Pancreas (tissue), 10 donors: ENCODE measurements at regions not wholly inside any gene's neighbourhood (a gene's known extent, or its start where the extent isn't known, plus 50 kb on each side); places are given as distances from the start of the nearest gene placed in this dataset.

Source experiments
- ATAC-seq, 4 donors: fragments of 200-7000 bp; cut with Tn5 transposase; one replicate each; pipeline versions ENCODE4 v1.8.0 to v1.9.1; 2020; ENCODE audit warnings: mild to moderate bottlenecking in 4 of 4, moderate library complexity in 4 of 4
- DNase-seq, 6 donors: peaks; one replicate each; pipeline ENCODE4 v3.0.0-alpha.2; 2020
- FAIRE-seq: peaks from 2 replicates; lab custom pipeline; 2012; peaks lifted over from hg19 to GRCh38; lab: Jason Lieb, UNC
- H3K27ac ChIP-seq, 4 donors: fragments of 200-600 bp; sonication (generic); 1 replicate in 3 of 4; 2 replicates in 1 of 4; pipeline versions ENCODE4 v1.5.0 to v1.8.0; 2020
- H3K27me3 ChIP-seq, 4 donors: fragments of 200-600 bp; one replicate each; pipeline ENCODE4 v1.8.0; 2021
- H3K36me3 ChIP-seq, 3 donors: fragments of 200-600 bp; sonication (generic) in 1 of 3; one replicate each; pipeline versions ENCODE4 v1.5.0 to v1.8.0; 2020 to 2021
- H3K4me1 ChIP-seq, 3 donors: fragments of 200-600 bp; one replicate each; pipeline ENCODE4 v1.8.0; 2021
- H3K4me3 ChIP-seq, 4 donors: fragments of 200-600 bp; sonication (generic) in 2 of 4; one replicate each; pipeline versions ENCODE4 v1.5.0 to v1.8.0; 2020 to 2021
- H3K9me3 ChIP-seq, 4 donors: fragments of 200-600 bp; one replicate each; pipeline ENCODE4 v1.8.0; 2021
- CTCF ChIP-seq, 4 donors: fragments of 200-600 bp; sonication (generic) in 3 of 4; IDR thresholded peaks; one replicate each; pipeline versions ENCODE4 v1.5.0 to v1.8.0; 2021; ENCODE audit warnings: antibody characterized with exemption in 4 of 4
- WGBS, 2 donors: extraction: QIAGEN DNeasy Blood & Tissue Kit; methylation state at CpG; one replicate each; pipeline ENCODE4 v1.1.7; 2013; 5-methylcytosine and 5-hydroxymethylcytosine counted together
- intact Hi-C, 3 donors: fragments of 100-400 bp; cut with DNase I; formaldehyde crosslinking; loops; one replicate each; pipeline versions ENCODE4 v1.11.1 to v1.14.2; 2022
- donor health status: healthy with polysubstance abuse.
- donor health status: DM: no; HTN: no; CAD: no; lungs with moderate emphysema.
- donor health status: DM: no; HTN: no; CAD: no.
- donor health status: control.
- donor health status: control.
- donor health status: Bipolar disorder and iron deficiency.
- donor health status: DM: yes; HTN: yes; CAD: no.
- donor health status: DM: no; HTN: no; CAD: no.
- donor health status: DM: no; HTN: no; CAD: no.
- donor health status: DM: yes; HTN: yes; CAD: no.

GRCh38 chr20:60599381-60599780 lies 641.2 kb downstream of the CDH26 start:
- TF ChIP-seq CTCF (IDR thresholded peaks at IDR 0.05): no peak
- Histone ChIP-seq H3K36me3 (no peaks in the 10 kb centered on the region), H3K4me1 (no peaks in the 10 kb centered on the region), H3K4me3 (no peak overlapping the region), H3K27ac (no peak overlapping the region), H3K27me3 (no peaks in the 10 kb centered on the region), H3K9me3 (no peaks in the 10 kb centered on the region)
- intact Hi-C loops: no loop called here
- no peak for ATAC-seq
- 79 to 82% methylated on average over 16 of the region's 16 CpGs for WGBS, 2 donors
- DNase-seq: no peak
- no peak for FAIRE-seq

- FAIRE-seq (no peak), DNase-seq (no peak), ATAC-seq (no peak)
- Histone ChIP-seq H3K27me3 (no peaks in the 10 kb centered on the region), H3K4me1 (no peaks in the 10 kb centered on the region), H3K4me3 (no peak overlapping the region), H3K27ac (no peak overlapping the region), H3K36me3 (no peaks in the 10 kb centered on the region), H3K9me3 (no peaks in the 10 kb centered on the region)
- intact Hi-C loops: no loop called here
- TF ChIP-seq CTCF (IDR thresholded peaks at IDR 0.05): no peak
- WGBS, 2 donors: 58 to 61% methylated on average over 7 of the region's 7 CpGs
These were observed 641.8 kb downstream of the CDH26 start for GRCh38 chr20:60600036-60600435.

GRCh38 chr20:60624066-60624465 lies 628.0 kb upstream of the CDH4 start:
- no peak for TF ChIP-seq CTCF (IDR thresholded peaks at IDR 0.05)
- no peaks in the 10 kb centered on the region for H3K36me3 ChIP-seq
- intact Hi-C loops: no loop called here

GRCh38 chr20:60627751-60628565 lies 624.1 kb upstream of the CDH4 start:
- Histone ChIP-seq H3K36me3 (no peaks in the 10 kb centered on the region), H3K4me3 (no peak overlapping the region), H3K9me3 (no peaks in the 10 kb centered on the region), H3K4me1 (no peaks in the 10 kb centered on the region), H3K27ac (no peak overlapping the region), H3K27me3 (no peaks in the 10 kb centered on the region)
- DNase-seq (no peak), FAIRE-seq (no peak), ATAC-seq (no peak)
- intact Hi-C loops: no loop called here
- 67 to 77% methylated on average over 3 of the region's 3 CpGs for WGBS, 2 donors
- TF ChIP-seq CTCF (IDR thresholded peaks at IDR 0.05): no peak

More at GRCh38 chr20:60624066-60624465, 628.0 kb upstream of the CDH4 start:
- no peak overlapping the region for H3K4me3 ChIP-seq
- no peak for ATAC-seq
- H3K27me3 ChIP-seq: no peaks in the 10 kb centered on the region
- 57 to 70% methylated on average over 4 of the region's 4 CpGs for WGBS, 2 donors
- no peak for FAIRE-seq
- no peaks in the 10 kb centered on the region for H3K4me1 ChIP-seq
- H3K9me3 ChIP-seq: no peaks in the 10 kb centered on the region
- no peak for DNase-seq
- no peak overlapping the region for H3K27ac ChIP-seq

- TF ChIP-seq CTCF (IDR thresholded peaks at IDR 0.05): no peak
- Histone ChIP-seq H3K27me3 (no peaks in the 10 kb centered on the region), H3K27ac (no peak overlapping the region), H3K4me3 (no peak overlapping the region), H3K36me3 (no peaks in the 10 kb centered on the region), H3K9me3 (no peaks in the 10 kb centered on the region), H3K4me1 (no peaks in the 10 kb centered on the region)
- FAIRE-seq (no peak), ATAC-seq (no peak), DNase-seq (no peak)
- 53 to 68% methylated on average over 7 of the region's 7 CpGs for WGBS, 2 donors
- intact Hi-C loops: no loop called here
These were observed 623.3 kb upstream of the CDH4 start for GRCh38 chr20:60628749-60629148.
